HCT116 (cell line): ENCODE measurements at regions not wholly inside any gene's neighbourhood (a gene's known extent, or its start where the extent isn't known, plus 50 kb on each side); places are given as distances from the start of the nearest gene placed in this dataset.

ENCODE experiments used
- ATAC-seq: fragments of 200-7000 bp; cut with Tn5 transposase; 2 replicates; pipeline ENCODE4 v1.9.1; 2020; ENCODE audit warnings: mild to moderate bottlenecking, moderate library complexity
- BruUV-seq: library from RNA; stranded (reverse); fragments of 400-500 nt; replicated peaks from 2 replicates; lab custom pipeline; 2021; lab: Mats Ljungman, UMichigan
- CTCF ChIA-PET: fragments of 300-600 bp; sonication (Branson Sonifier 250); formaldehyde crosslinking; loops from one replicate; lab custom pipeline; 2021; ENCODE audit warnings: antibody characterized with exemption; lab: Charles Lee
- POLR2A ChIA-PET: fragments of 300-600, 350-600 bp; sonication (Branson Sonifier 250); formaldehyde crosslinking; loops from one replicate; lab custom pipeline; 2021; ENCODE audit warnings: antibody characterized with exemption; lab: Charles Lee
- RAD21 ChIA-PET, 2 experiments: fragments of 300-600 bp; sonication (Branson Sonifier 250); formaldehyde crosslinking; loops; one replicate each; lab custom pipeline; 2023; ENCODE audit warnings: low total read pairs in 2 of 2; ENCODE audit not compliant: uncharacterized antibody in 2 of 2, unreplicated experiment in 2 of 2, low non-redundant PET in 1 of 2; lab: Charles Lee
- DNase-seq: peaks from one replicate; pipeline ENCODE4 v3.0.0-alpha.2; 2010; ENCODE audit warnings: low read depth, low spot score
- H2AFZ ChIP-seq: fragments of 200-600 bp; shearing (Covaris generic), sonication (generic); 2 replicates; pipeline ENCODE4 v1.6.1; 2017; ENCODE audit warnings: low read depth, mixed run types, mixed read lengths, antibody characterized with exemption, low read length; ENCODE audit not compliant: poor library complexity, severe bottlenecking
- H3K27ac ChIP-seq: 2 replicates; pipeline ENCODE4 v1.5.1; 2012; ENCODE audit warnings: low read depth, low read length
- H3K27me3 ChIP-seq: fragments of 200-600 bp; sonication (generic); 2 replicates; pipeline ENCODE4 v1.6.1; 2016; ENCODE audit warnings: mixed run types, low read length, mixed read lengths; ENCODE audit not compliant: insufficient read depth
- H3K36me3 ChIP-seq, 2 experiments: fragments of 200-500 bp in 1 of 2; fragments of 200-600 bp in 1 of 2; sonication (Bioruptor generic) in 1 of 2; sonication (generic) in 1 of 2; 2 replicates each; pipeline versions ENCODE4 v1.5.1 to v1.6.1; 2014 to 2016; ENCODE audit warnings: low read length in 2 of 2, inconsistent platforms in 1 of 2, mixed read lengths in 1 of 2, mixed run types in 1 of 2; ENCODE audit not compliant: insufficient read depth in 2 of 2, control insufficient read depth in 1 of 2
- H3K4me1 ChIP-seq, 2 experiments: fragments of 200-600 bp in 1 of 2; sonication (generic) in 1 of 2; 2 replicates each; pipeline versions ENCODE4 v1.5.1 to v1.6.1; 2012 to 2017; ENCODE audit warnings: low read length in 2 of 2, inconsistent platforms in 1 of 2, mild to moderate bottlenecking in 1 of 2, mixed read lengths in 1 of 2, mixed run types in 1 of 2, moderate library complexity in 1 of 2; ENCODE audit not compliant: insufficient read depth in 2 of 2, control insufficient read depth in 1 of 2
- H3K4me2 ChIP-seq: fragments of 200-600 bp; sonication (generic); 2 replicates; pipeline ENCODE4 v1.6.1; 2017; ENCODE audit warnings: mixed run types, low read length, mixed read lengths
- H3K4me3 ChIP-seq, 2 experiments: fragments of 200-600 bp in 1 of 2; sonication (generic) in 1 of 2; replicated peaks in 1 of 2; 2 replicates each; pipeline ENCODE4 v1.5.1; 2011 to 2016; ENCODE audit warnings: low read length in 2 of 2, control low read depth in 1 of 2, low read depth in 1 of 2, mild to moderate bottlenecking in 1 of 2, mixed read lengths in 1 of 2, mixed run types in 1 of 2
- H3K79me2 ChIP-seq: fragments of 200-600 bp; sonication (generic); 2 replicates; pipeline ENCODE4 v1.6.1; 2017; ENCODE audit warnings: mild to moderate bottlenecking, mixed run types, low read length, moderate library complexity, mixed read lengths; ENCODE audit not compliant: insufficient read depth
- H3K9ac ChIP-seq: fragments of 200-600 bp; sonication (generic); 2 replicates; pipeline ENCODE4 v1.6.1; 2016; ENCODE audit warnings: low read length, mixed read lengths
- H3K9me2 ChIP-seq: fragments of 200-600 bp; sonication (generic), shearing (Covaris generic); 2 replicates; pipeline ENCODE4 v1.6.1; 2017; ENCODE audit warnings: mixed run types, mild to moderate bottlenecking, moderate library complexity; ENCODE audit not compliant: insufficient read depth
- H3K9me3 ChIP-seq, 2 experiments: fragments of 200-500 bp in 1 of 2; fragments of 200-600 bp in 1 of 2; sonication (Bioruptor generic) in 1 of 2; sonication (generic) in 1 of 2; 2 replicates each; pipeline ENCODE4 v1.6.1; 2014 to 2017; ENCODE audit warnings: low read length in 2 of 2, mixed read lengths in 2 of 2, inconsistent platforms in 1 of 2, low read depth in 1 of 2, mild to moderate bottlenecking in 1 of 2, mixed run types in 1 of 2, moderate library complexity in 1 of 2; ENCODE audit not compliant: control insufficient read depth in 1 of 2, insufficient read depth in 1 of 2
- H4K20me1 ChIP-seq: fragments of 200-600 bp; sonication (generic), shearing (Covaris generic); 2 replicates; pipeline ENCODE4 v1.6.1; 2017; ENCODE audit warnings: mixed run types, mild to moderate bottlenecking, moderate library complexity; ENCODE audit not compliant: insufficient read depth
- CBX3 ChIP-seq: IDR thresholded peaks from 2 replicates; pipeline ENCODE4 v1.6.1; 2012; ENCODE audit warnings: low read depth
- EGR1 ChIP-seq: IDR thresholded peaks from 2 replicates; pipeline ENCODE4 v1.6.1; 2012; ENCODE audit warnings: low read depth
- ELF1 ChIP-seq: IDR thresholded peaks from 2 replicates; pipeline ENCODE4 v1.6.1; 2012; ENCODE audit warnings: low read depth, borderline replicate concordance
- EZH2 ChIP-seq: fragments of 200-600 bp; sonication (generic); IDR thresholded peaks from 2 replicates; pipeline ENCODE4 v1.6.1; 2017; ENCODE audit warnings: antibody characterized with exemption, mixed run types
- JUND ChIP-seq: IDR thresholded peaks from 2 replicates; pipeline ENCODE4 v1.6.1; 2012
- POLR2A ChIP-seq: IDR thresholded peaks from 2 replicates; pipeline ENCODE4 v1.7.0; 2011; ENCODE audit warnings: borderline replicate concordance; ENCODE audit not compliant: insufficient read depth, insufficient read length; ENCODE audit errors: extremely low read depth
- RAD21 ChIP-seq: IDR thresholded peaks from 2 replicates; pipeline ENCODE4 v1.6.1; 2012; ENCODE audit warnings: low read depth, mild to moderate bottlenecking
- SIN3A ChIP-seq: IDR thresholded peaks from 2 replicates; pipeline ENCODE4 v1.6.1; 2012; ENCODE audit warnings: low read depth
- SP1 ChIP-seq: IDR thresholded peaks from 2 replicates; pipeline ENCODE4 v1.6.1; 2012; ENCODE audit warnings: low read depth
- SRF ChIP-seq: IDR thresholded peaks from 2 replicates; pipeline ENCODE4 v1.6.1; 2012; ENCODE audit warnings: low read depth
- TCF7L2 ChIP-seq: IDR thresholded peaks from 2 replicates; pipeline ENCODE4 v1.7.0; 2011; ENCODE audit warnings: borderline replicate concordance, inconsistent platforms; ENCODE audit not compliant: insufficient read depth, insufficient read length; ENCODE audit errors: extremely low read depth
- YY1 ChIP-seq: IDR thresholded peaks from 2 replicates; pipeline ENCODE4 v1.6.1; 2011; ENCODE audit warnings: low read length, low read depth, moderate library complexity, mild to moderate bottlenecking; ENCODE audit not compliant: insufficient replicate concordance; ENCODE audit errors: extremely low read depth
- ZNF274 ChIP-seq: fragments of 200-500 bp; sonication (Bioruptor generic); IDR thresholded peaks from 2 replicates; pipeline ENCODE4 v1.6.1; 2014; ENCODE audit warnings: mild to moderate bottlenecking, low read depth, low read length, inconsistent platforms
- intact Hi-C: fragments of 100-400 bp; cut with micrococcal nuclease; formaldehyde crosslinking; loops from 2 replicates; pipeline ENCODE4 v1.10.0; 2022
- TF ChIP-seq, protein P1 (sequence below): IDR thresholded peaks from 2 replicates; pipeline ENCODE4 v1.6.1; 2012; ENCODE audit warnings: low read depth
- TF ChIP-seq, protein P2 (sequence below): IDR thresholded peaks from 2 replicates; pipeline ENCODE4 v1.6.1; 2012
- TF ChIP-seq, protein P3 (sequence below), 3 experiments: fragments of 200-600 bp in 1 of 3; sonication (generic) in 1 of 3; IDR thresholded peaks in 2 of 3; conservative IDR thresholded peaks in 1 of 3; 2 replicates each; pipeline ENCODE4 v1.5.1; 2012 to 2017; ENCODE audit warnings: low read depth in 2 of 3, low read length in 2 of 3, antibody characterized with exemption in 1 of 3, borderline replicate concordance in 1 of 3, control low read depth in 1 of 3, mild to moderate bottlenecking in 1 of 3, mixed read lengths in 1 of 3, mixed run types in 1 of 3, moderate library complexity in 1 of 3; ENCODE audit not compliant: insufficient read depth in 1 of 3
- TF ChIP-seq, protein P4 (sequence below): IDR thresholded peaks from 2 replicates; pipeline ENCODE4 v1.6.1; 2011; ENCODE audit warnings: mild to moderate bottlenecking, low read length, moderate library complexity; ENCODE audit not compliant: insufficient replicate concordance; ENCODE audit errors: extremely low read depth

DNA sequence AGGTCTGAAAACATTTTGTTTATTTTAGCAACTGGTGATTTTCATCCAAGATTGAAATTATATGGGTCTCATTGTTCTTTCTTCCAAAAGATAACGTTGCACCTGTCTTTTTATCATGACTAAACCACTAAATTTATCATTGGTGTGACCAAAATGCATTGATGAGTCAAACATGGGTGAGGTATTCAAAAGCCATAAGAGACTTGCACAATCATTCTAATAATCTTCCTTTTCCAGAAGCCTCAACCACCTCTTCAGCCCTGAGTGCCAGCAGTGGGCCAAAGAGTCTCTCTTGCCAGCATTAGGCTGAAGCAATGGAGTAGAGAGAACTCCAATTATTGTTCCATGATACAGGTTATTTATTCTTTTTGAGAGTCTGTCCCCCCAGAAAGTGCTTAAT lies 198.9 kb downstream of the LURAP1L start (continued):
- TF ChIP-seq, protein P1, sequence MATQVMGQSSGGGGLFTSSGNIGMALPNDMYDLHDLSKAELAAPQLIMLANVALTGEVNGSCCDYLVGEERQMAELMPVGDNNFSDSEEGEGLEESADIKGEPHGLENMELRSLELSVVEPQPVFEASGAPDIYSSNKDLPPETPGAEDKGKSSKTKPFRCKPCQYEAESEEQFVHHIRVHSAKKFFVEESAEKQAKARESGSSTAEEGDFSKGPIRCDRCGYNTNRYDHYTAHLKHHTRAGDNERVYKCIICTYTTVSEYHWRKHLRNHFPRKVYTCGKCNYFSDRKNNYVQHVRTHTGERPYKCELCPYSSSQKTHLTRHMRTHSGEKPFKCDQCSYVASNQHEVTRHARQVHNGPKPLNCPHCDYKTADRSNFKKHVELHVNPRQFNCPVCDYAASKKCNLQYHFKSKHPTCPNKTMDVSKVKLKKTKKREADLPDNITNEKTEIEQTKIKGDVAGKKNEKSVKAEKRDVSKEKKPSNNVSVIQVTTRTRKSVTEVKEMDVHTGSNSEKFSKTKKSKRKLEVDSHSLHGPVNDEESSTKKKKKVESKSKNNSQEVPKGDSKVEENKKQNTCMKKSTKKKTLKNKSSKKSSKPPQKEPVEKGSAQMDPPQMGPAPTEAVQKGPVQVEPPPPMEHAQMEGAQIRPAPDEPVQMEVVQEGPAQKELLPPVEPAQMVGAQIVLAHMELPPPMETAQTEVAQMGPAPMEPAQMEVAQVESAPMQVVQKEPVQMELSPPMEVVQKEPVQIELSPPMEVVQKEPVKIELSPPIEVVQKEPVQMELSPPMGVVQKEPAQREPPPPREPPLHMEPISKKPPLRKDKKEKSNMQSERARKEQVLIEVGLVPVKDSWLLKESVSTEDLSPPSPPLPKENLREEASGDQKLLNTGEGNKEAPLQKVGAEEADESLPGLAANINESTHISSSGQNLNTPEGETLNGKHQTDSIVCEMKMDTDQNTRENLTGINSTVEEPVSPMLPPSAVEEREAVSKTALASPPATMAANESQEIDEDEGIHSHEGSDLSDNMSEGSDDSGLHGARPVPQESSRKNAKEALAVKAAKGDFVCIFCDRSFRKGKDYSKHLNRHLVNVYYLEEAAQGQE: no peak
- TF ChIP-seq SIN3A (no peak), SRF (no peak), ZNF274 (no peak), RAD21 (no peak)
- TF ChIP-seq, protein P2, sequence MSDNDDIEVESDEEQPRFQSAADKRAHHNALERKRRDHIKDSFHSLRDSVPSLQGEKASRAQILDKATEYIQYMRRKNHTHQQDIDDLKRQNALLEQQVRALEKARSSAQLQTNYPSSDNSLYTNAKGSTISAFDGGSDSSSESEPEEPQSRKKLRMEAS: no peak
- TF ChIP-seq, protein P3, sequence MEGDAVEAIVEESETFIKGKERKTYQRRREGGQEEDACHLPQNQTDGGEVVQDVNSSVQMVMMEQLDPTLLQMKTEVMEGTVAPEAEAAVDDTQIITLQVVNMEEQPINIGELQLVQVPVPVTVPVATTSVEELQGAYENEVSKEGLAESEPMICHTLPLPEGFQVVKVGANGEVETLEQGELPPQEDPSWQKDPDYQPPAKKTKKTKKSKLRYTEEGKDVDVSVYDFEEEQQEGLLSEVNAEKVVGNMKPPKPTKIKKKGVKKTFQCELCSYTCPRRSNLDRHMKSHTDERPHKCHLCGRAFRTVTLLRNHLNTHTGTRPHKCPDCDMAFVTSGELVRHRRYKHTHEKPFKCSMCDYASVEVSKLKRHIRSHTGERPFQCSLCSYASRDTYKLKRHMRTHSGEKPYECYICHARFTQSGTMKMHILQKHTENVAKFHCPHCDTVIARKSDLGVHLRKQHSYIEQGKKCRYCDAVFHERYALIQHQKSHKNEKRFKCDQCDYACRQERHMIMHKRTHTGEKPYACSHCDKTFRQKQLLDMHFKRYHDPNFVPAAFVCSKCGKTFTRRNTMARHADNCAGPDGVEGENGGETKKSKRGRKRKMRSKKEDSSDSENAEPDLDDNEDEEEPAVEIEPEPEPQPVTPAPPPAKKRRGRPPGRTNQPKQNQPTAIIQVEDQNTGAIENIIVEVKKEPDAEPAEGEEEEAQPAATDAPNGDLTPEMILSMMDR (IDR thresholded peaks at IDR 0.05 in 2 of 3, conservative IDR thresholded peaks at IDR 0.05 in 1 of 3; ENCODE audit: borderline replicate concordance in 1 of 3, insufficient read depth in 1 of 3, low read depth in 2 of 3, low read length in 2 of 3): no peak

DNA sequence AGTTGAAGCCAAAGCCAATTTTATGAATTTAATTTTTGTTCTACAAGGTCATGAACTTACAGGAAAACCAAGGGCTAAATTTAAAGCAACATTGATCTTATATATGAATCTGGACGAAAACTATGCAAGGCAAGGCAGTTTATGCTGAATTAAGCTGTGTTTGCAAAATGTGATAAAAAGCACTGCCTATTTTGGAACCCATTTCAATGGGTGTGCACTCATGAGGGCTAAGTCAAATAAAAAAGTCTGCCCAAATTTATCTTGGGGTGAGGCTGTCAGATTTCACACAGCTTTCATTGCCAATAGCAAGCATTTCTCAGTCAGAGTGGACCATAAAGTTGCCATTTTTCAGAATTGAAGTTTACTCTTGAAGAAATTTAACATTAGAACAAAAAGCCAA lies 199.9 kb downstream of the LURAP1L start:
- DNase-seq: no peak
- H3K4me3 ChIP-seq: no peak overlapping the region
- POLR2A ChIA-PET: no interaction called here
- RAD21 ChIA-PET: no interaction called here
- no peak overlapping the region for H2AFZ ChIP-seq
- no peaks in the 10 kb centered on the region for H4K20me1 ChIP-seq
- intact Hi-C loops: loop anchor here (2.0 to 5.0 kb wide), 2 partner anchors 20 to 252 kb away; no protein-coding TSS in a partner anchor
- ATAC-seq: no peak
- H3K27ac ChIP-seq: no peak overlapping the region
- H3K4me1 ChIP-seq: no peaks in the 10 kb centered on the region
- no peaks in the 10 kb centered on the region for H3K27me3 ChIP-seq
- no TSS peak for BruUV-seq
- no peak overlapping the region for H3K9ac ChIP-seq
- no peak overlapping the region for H3K4me2 ChIP-seq
- no peaks in the 10 kb centered on the region for H3K79me2 ChIP-seq
- no peaks in the 10 kb centered on the region for H3K9me3 ChIP-seq
- H3K9me2 ChIP-seq: no peaks in the 10 kb centered on the region
- H3K36me3 ChIP-seq: no peaks in the 10 kb centered on the region
- CTCF ChIA-PET: no interaction called here
- TF ChIP-seq POLR2A (no peak), TCF7L2 (no peak), EZH2 (no peak), JUND (no peak), RAD21 (no peak), ELF1 (no peak), SP1 (no peak), CBX3 (no peak), EGR1 (no peak), SRF (no peak), YY1 (no peak)
- TF ChIP-seq, protein P2: no peak
- TF ChIP-seq, protein P4, sequence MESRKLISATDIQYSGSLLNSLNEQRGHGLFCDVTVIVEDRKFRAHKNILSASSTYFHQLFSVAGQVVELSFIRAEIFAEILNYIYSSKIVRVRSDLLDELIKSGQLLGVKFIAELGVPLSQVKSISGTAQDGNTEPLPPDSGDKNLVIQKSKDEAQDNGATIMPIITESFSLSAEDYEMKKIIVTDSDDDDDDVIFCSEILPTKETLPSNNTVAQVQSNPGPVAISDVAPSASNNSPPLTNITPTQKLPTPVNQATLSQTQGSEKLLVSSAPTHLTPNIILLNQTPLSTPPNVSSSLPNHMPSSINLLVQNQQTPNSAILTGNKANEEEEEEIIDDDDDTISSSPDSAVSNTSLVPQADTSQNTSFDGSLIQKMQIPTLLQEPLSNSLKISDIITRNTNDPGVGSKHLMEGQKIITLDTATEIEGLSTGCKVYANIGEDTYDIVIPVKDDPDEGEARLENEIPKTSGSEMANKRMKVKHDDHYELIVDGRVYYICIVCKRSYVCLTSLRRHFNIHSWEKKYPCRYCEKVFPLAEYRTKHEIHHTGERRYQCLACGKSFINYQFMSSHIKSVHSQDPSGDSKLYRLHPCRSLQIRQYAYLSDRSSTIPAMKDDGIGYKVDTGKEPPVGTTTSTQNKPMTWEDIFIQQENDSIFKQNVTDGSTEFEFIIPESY: no peak
